HG03558 (cell line): ENCODE measurements at regions not wholly inside any gene's neighbourhood (a gene's known extent, or its start where the extent isn't known, plus 50 kb on each side); places are given as distances from the start of the nearest gene placed in this dataset.
"Not testable (repeated sequence)": the region's sequence is repeated elsewhere in the genome, so short reads cannot be mapped to it uniquely, and the experiment has no call there.

Source experiments
- ATAC-seq: cut with Tn5 transposase; IDR thresholded peaks from one replicate; pipeline ENCODE4 v1.9.1; 2021; ENCODE audit warnings: moderate number of reproducible peaks; ENCODE audit not compliant: unreplicated experiment; ENCODE audit errors: extremely low read depth

- no peak for ATAC-seq
Measured at GRCh38 chr11:95415837-95416304, 184.9 kb upstream of the SESN3 start.

GRCh38 chr11:95414217-95414616 lies 183.2 kb upstream of the SESN3 start:
- no peak for ATAC-seq

GRCh38 chr11:95413761-95414160 lies 182.8 kb upstream of the SESN3 start:
- no peak for ATAC-seq

GRCh38 chr11:95413021-95413420 lies 182.0 kb upstream of the SESN3 start:
- no peak for ATAC-seq

- ATAC-seq = no peak
Measured at GRCh38 chr11:95412074-95412473, 181.1 kb upstream of the SESN3 start.

- ATAC-seq = not testable (repeated sequence)
Measured at GRCh38 chr11:95410707-95411106, 179.7 kb upstream of the SESN3 start.

- ATAC-seq = no peak
Measured at GRCh38 chr11:95406271-95406670, 175.3 kb upstream of the SESN3 start.

GRCh38 chr11:95404370-95404769 lies 173.4 kb upstream of the SESN3 start:
- ATAC-seq = no peak

- no peak for ATAC-seq
Measured at GRCh38 chr11:95398437-95399112, 167.6 kb upstream of the SESN3 start.

- no peak for ATAC-seq
Measured at GRCh38 chr11:95392644-95393043, 161.6 kb upstream of the SESN3 start.

- no peak for ATAC-seq
Measured at GRCh38 chr11:95389427-95389826, 158.4 kb upstream of the SESN3 start.

GRCh38 chr11:95388086-95388485 lies 157.1 kb upstream of the SESN3 start:
- no peak for ATAC-seq

GRCh38 chr11:95387325-95387724 lies 156.3 kb upstream of the SESN3 start:
- ATAC-seq = no peak

GRCh38 chr11:95385577-95385976 lies 154.6 kb upstream of the SESN3 start:
- no peak for ATAC-seq

- no peak for ATAC-seq
Measured at GRCh38 chr11:95379479-95379878, 148.5 kb upstream of the SESN3 start.

- no peak for ATAC-seq
Measured at GRCh38 chr11:95378789-95379188, 147.8 kb upstream of the SESN3 start.

- no peak for ATAC-seq
Measured at GRCh38 chr11:95378111-95378510, 147.1 kb upstream of the SESN3 start.

GRCh38 chr11:95375886-95376285 lies 144.9 kb upstream of the SESN3 start:
- no peak for ATAC-seq

GRCh38 chr11:95375451-95375850 lies 144.4 kb upstream of the SESN3 start:
- ATAC-seq = no peak

- ATAC-seq = no peak
Measured at GRCh38 chr11:95374105-95374504, 143.1 kb upstream of the SESN3 start.

- ATAC-seq = no peak
Measured at GRCh38 chr11:95373241-95373640, 142.2 kb upstream of the SESN3 start.

GRCh38 chr11:95372097-95372656 lies 141.2 kb upstream of the SESN3 start:
- ATAC-seq = no peak
